ENCODE measurements at regions not wholly inside any gene's neighbourhood (a gene's known extent, or its start where the extent isn't known, plus 50 kb on each side); places are given as distances from the start of the nearest gene placed in this dataset.

- no peak for TF ChIP-seq FOXM1 (IDR thresholded peaks at IDR 0.05; ENCODE audit: borderline replicate concordance, low read depth)
- TF ChIP-seq RAD21 (IDR thresholded peaks at IDR 0.05; ENCODE audit: low read depth), result no peak
- TF ChIP-seq YY1 (IDR thresholded peaks at IDR 0.05; ENCODE audit: low read depth), result no peak
- no peak for TF ChIP-seq REST (IDR thresholded peaks at IDR 0.05; ENCODE audit: low read depth)
- TF ChIP-seq EP300 (IDR thresholded peaks at IDR 0.05; ENCODE audit: borderline replicate concordance), result no peak
- TF ChIP-seq TCF12 (IDR thresholded peaks at IDR 0.05; ENCODE audit: low read depth), result no peak
- no peak for TF ChIP-seq MAX (IDR thresholded peaks at IDR 0.05)
- TF ChIP-seq CEBPB (IDR thresholded peaks at IDR 0.05), result no peak
- TF ChIP-seq NFIC (IDR thresholded peaks at IDR 0.05), result no peak
- no peak for TF ChIP-seq TAF1 (IDR thresholded peaks at IDR 0.05; ENCODE audit: low read depth)
These were observed 197.2 kb upstream of the S1PR3 start for GRCh38 chr9:88794100-88794499.

DNA sequence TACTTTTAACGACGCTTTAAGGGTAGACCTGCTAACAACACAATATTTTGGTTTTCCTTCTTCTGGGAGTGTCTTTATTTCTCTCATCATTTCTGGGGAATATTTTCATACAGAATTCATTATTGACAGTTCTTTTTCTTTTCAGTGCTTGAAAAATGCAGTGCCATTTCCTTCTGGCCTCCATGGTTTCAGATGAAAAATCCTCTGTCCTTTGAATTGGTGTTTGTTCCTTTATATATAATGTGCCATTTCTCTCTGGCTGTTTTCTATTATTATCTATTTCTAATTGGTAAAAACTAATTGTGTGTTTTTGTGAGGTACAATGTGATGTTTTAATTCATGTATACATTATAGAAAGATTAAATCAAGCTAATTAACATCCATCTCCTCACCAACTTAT, 194.3 kb upstream of the S1PR3 start:
- no peak for TF ChIP-seq REST (IDR thresholded peaks at IDR 0.05; ENCODE audit: low read depth)

- TF ChIP-seq FOXM1 (IDR thresholded peaks at IDR 0.05; ENCODE audit: borderline replicate concordance, low read depth) (no peak), YY1 (IDR thresholded peaks at IDR 0.05; ENCODE audit: low read depth) (no peak), TCF12 (IDR thresholded peaks at IDR 0.05; ENCODE audit: low read depth) (no peak), TEAD4 (IDR thresholded peaks at IDR 0.05) (no peak), CREB1 (IDR thresholded peaks at IDR 0.05; ENCODE audit: low read depth) (no peak), ZBTB7A (IDR thresholded peaks at IDR 0.05; ENCODE audit: low read depth) (no peak), REST (IDR thresholded peaks at IDR 0.05; ENCODE audit: low read depth) (no peak), NFIC (IDR thresholded peaks at IDR 0.05) (no peak), CEBPB (IDR thresholded peaks at IDR 0.05) (no peak), EP300 (IDR thresholded peaks at IDR 0.05; ENCODE audit: borderline replicate concordance) (no peak), RAD21 (IDR thresholded peaks at IDR 0.05; ENCODE audit: low read depth) (no peak), MAX (IDR thresholded peaks at IDR 0.05) (no peak), EGR1 (IDR thresholded peaks at IDR 0.05) (no peak)
- TF ChIP-seq, protein P1, sequence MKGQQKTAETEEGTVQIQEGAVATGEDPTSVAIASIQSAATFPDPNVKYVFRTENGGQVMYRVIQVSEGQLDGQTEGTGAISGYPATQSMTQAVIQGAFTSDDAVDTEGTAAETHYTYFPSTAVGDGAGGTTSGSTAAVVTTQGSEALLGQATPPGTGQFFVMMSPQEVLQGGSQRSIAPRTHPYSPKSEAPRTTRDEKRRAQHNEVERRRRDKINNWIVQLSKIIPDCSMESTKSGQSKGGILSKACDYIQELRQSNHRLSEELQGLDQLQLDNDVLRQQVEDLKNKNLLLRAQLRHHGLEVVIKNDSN (IDR thresholded peaks at IDR 0.05), result no peak
These were observed 192.8 kb upstream of the S1PR3 start for GRCh38 chr9:88798476-88798875.

- TF ChIP-seq RAD21 (IDR thresholded peaks at IDR 0.05; ENCODE audit: low read depth) (no peak), FOXM1 (IDR thresholded peaks at IDR 0.05; ENCODE audit: borderline replicate concordance, low read depth) (no peak), REST (IDR thresholded peaks at IDR 0.05; ENCODE audit: low read depth) (no peak), TAF1 (IDR thresholded peaks at IDR 0.05; ENCODE audit: low read depth) (no peak), EGR1 (IDR thresholded peaks at IDR 0.05) (no peak), TEAD4 (IDR thresholded peaks at IDR 0.05) (no peak), TCF12 (IDR thresholded peaks at IDR 0.05; ENCODE audit: low read depth) (no peak), NFIC (IDR thresholded peaks at IDR 0.05) (no peak)
These were observed 191.5 kb upstream of the S1PR3 start for GRCh38 chr9:88799541-88800328.
